ENCODE measurements at regions not wholly inside any gene's neighbourhood (a gene's known extent, or its start where the extent isn't known, plus 50 kb on each side); places are given as distances from the start of the nearest gene placed in this dataset.

DNA sequence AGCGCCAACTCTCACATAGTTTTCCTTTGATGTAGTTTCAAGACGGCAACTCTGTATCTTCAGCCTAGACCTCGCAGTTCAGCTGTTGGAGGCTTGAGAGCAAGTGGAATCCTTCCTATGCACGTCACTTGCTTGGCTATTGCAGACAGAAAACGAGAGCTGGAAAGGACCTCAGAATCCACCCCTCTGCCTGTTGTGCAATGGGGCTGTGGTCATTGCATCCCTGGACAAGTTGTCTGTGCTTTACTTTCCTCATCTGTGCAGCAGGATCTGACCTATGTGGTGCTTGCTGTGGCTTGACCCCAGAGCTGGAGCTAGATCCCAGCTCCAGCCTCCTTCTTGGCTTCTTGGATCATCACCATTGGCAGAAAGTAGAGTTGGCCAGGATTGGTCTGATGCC lies 50.0 kb upstream of the IGSF21 start:
- no peak for DNase-seq
- CTCF ChIA-PET = no interaction called here
- Mint-ChIP-seq H3K9me3 (peaks cover 0 to 7% (median 4%) of the 10 kb centered on the region in 11 donors), H3K27ac (peak overlapping the region in 1 of 9 donors; percentile 37), H3K36me3 (peaks cover 0 to 5% (median 0%) of the 10 kb centered on the region in 5 donors), H3K4me3 (no peak overlapping the region), H3K4me1 (no peaks in the 10 kb centered on the region), H3K27me3 (peaks cover 0 to 32% (median 19%) of the 10 kb centered on the region in 5 donors)
- Histone ChIP-seq H3K4me1 (ENCODE audit: control insufficient read depth in 2 of 2, insufficient read depth in 2 of 2, low read length in 2 of 2) (no peaks in the 10 kb centered on the region), H3K4me3 (ENCODE audit: low read length) (no peak overlapping the region), H3K9me3 (ENCODE audit: control insufficient read depth in 2 of 3, low read length in 3 of 3) (no peaks in the 10 kb centered on the region), H3K27me3 (ENCODE audit: control insufficient read depth in 2 of 2, insufficient read depth in 2 of 2, low read length in 2 of 2) (no peaks in the 10 kb centered on the region), H3K27ac (ENCODE audit: low read depth, low read length) (no peak overlapping the region), H3K36me3 (ENCODE audit: control insufficient read depth in 2 of 3, insufficient read depth in 3 of 3, low read length in 3 of 3) (no peaks in the 10 kb centered on the region)
- intact Hi-C loops (cut with micrococcal nuclease) = no loop called here
- POLR2A ChIA-PET = no interaction called here
- ATAC-seq = no peak

All from naive thymus-derived CD4-positive, alpha-beta T cell (primary cell).